ES-I3 (cell line): ENCODE measurements at regions not wholly inside any gene's neighbourhood (a gene's known extent, or its start where the extent isn't known, plus 50 kb on each side); places are given as distances from the start of the nearest gene placed in this dataset.

ENCODE experiments used
- H3K36me3 ChIP-seq: 2 replicates; pipeline ENCODE4 v1.6.1; 2013; ENCODE audit warnings: mild to moderate bottlenecking, low read length, control low read depth, moderate library complexity; ENCODE audit not compliant: insufficient read depth
- H3K4me1 ChIP-seq: 2 replicates; pipeline ENCODE4 v1.6.1; 2013; ENCODE audit warnings: mild to moderate bottlenecking, control low read depth, low read length; ENCODE audit not compliant: insufficient read depth
- H3K9ac ChIP-seq: 2 replicates; pipeline ENCODE4 v1.6.1; 2013; ENCODE audit warnings: low read depth, mild to moderate bottlenecking, low read length, moderate library complexity
- H3K9me3 ChIP-seq: 2 replicates; pipeline ENCODE4 v1.6.1; 2013; ENCODE audit warnings: mild to moderate bottlenecking, low read length, moderate library complexity; ENCODE audit not compliant: control insufficient read depth, insufficient read depth

- peaks cover 6% of the 10 kb centered on the region for H3K4me1 ChIP-seq
- no peak overlapping the region; the same call in 1 of the 2 replicates for H3K9ac ChIP-seq
- H3K9me3 ChIP-seq: no peaks in the 10 kb centered on the region
- no peaks in the 10 kb centered on the region for H3K36me3 ChIP-seq
Observed at GRCh38 chr1:23620605-23621004, 61.3 kb upstream of the ID3 start.

GRCh38 chr1:23619299-23620188 lies 60.2 kb upstream of the ID3 start:
- Histone ChIP-seq H3K36me3 (no peaks in the 10 kb centered on the region), H3K9me3 (no peaks in the 10 kb centered on the region), H3K4me1 (peaks cover 6% of the 10 kb centered on the region), H3K9ac (peak overlapping the region; percentile 47; the same call in 1 of the 2 replicates)

- no peaks in the 10 kb centered on the region for H3K9me3 ChIP-seq
- no peaks in the 10 kb centered on the region for H3K36me3 ChIP-seq
- no peak overlapping the region for H3K9ac ChIP-seq
- H3K4me1 ChIP-seq: peaks cover 6% of the 10 kb centered on the region
Observed at GRCh38 chr1:23618586-23619083, 59.3 kb upstream of the ID3 start.

- H3K9ac ChIP-seq: no peak overlapping the region
- no peaks in the 10 kb centered on the region for H3K36me3 ChIP-seq
- peaks cover 18% of the 10 kb centered on the region for H3K4me1 ChIP-seq
- H3K9me3 ChIP-seq: no peaks in the 10 kb centered on the region
Observed at GRCh38 chr1:23617084-23617521, 57.8 kb upstream of the ID3 start.

DNA sequence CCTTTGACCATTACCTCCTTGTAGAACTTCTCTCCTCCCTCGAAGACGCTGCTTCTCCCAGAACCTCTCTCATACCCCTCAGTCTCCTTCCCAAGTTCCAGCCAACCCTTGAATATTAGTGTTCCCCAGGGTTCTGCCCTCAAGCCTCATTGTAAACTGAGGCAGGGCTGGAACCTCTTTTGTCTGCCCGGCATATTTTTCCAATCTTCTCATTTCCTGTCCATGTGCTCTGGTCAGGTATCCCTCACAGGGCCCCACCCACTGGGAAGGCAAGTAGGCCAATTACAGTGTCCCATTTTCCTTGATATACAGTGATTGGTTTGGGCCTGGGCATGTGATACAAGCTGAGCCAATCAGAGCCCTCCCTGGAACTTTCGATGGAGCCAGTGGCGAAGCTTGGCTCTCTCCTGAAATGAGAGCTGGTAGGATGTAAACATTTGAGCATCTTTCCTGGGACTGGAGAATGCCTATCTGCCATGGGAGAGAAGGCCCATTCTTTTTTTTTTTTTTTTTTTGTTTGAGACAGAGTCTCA lies 57.1 kb upstream of the ID3 start:
- no peaks in the 10 kb centered on the region for H3K9me3 ChIP-seq
- H3K4me1 ChIP-seq: peaks cover 23% of the 10 kb centered on the region
- no peaks in the 10 kb centered on the region for H3K36me3 ChIP-seq
- H3K9ac ChIP-seq: no peak overlapping the region

DNA sequence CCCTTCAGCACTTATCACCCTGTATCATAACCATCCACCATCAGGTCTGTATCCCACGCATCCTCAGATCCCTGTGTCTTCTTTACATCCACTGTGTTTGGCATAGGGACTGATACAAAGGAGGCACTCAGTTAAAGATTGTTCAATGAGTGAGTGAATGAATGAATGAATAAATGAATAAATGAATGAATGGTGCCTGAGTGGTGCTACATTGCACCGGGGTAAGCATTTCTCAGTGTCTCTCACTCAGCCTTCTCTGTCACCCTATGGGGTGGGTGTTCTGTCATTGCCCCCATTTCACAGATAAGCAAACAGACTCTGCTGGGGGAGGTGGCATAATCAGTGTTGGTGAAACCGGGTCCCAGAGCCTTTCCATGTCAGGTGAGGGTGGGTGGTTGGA lies 56.6 kb upstream of the ID3 start:
- H3K9me3 ChIP-seq: no peaks in the 10 kb centered on the region
- H3K4me1 ChIP-seq: peaks cover 23% of the 10 kb centered on the region
- no peaks in the 10 kb centered on the region for H3K36me3 ChIP-seq
- no peak overlapping the region for H3K9ac ChIP-seq

GRCh38 chr1:23615423-23615822 lies 56.1 kb upstream of the ID3 start:
- Histone ChIP-seq H3K9me3 (no peaks in the 10 kb centered on the region), H3K36me3 (no peaks in the 10 kb centered on the region), H3K9ac (no peak overlapping the region), H3K4me1 (peaks cover 22% of the 10 kb centered on the region)

DNA sequence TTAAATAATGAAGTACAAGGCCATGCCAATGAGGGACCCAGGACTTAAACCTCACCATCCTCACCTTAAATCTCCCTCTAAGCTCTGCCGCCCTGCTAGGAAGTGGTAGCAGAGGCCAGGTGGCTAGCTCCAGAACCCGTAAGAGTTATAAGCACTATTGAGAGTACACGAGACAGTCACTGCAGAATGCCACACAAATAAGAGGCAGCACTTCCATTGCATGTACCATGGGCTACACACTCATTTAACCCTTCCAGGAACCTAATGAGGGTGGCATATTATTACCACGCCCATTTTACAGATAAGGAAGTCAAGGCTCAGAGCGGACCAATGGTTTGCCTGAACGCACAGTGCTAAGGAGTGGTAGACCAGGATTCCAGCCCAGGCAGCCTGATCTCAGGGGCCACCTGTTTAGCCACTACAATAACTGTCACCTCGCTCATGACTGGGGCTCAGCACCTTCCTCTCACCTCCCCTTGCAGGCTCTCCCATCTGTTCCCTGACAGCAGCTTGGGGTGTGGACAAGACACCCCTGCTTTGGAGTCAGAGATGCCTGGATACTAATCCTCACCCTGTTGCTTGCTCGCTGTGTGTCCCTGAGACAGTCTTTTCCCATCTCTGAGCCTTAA lies 54.8 kb upstream of the ID3 start:
- Histone ChIP-seq H3K9me3 (no peaks in the 10 kb centered on the region), H3K9ac (no peak overlapping the region), H3K4me1 (peaks cover 17% of the 10 kb centered on the region), H3K36me3 (no peaks in the 10 kb centered on the region)

DNA sequence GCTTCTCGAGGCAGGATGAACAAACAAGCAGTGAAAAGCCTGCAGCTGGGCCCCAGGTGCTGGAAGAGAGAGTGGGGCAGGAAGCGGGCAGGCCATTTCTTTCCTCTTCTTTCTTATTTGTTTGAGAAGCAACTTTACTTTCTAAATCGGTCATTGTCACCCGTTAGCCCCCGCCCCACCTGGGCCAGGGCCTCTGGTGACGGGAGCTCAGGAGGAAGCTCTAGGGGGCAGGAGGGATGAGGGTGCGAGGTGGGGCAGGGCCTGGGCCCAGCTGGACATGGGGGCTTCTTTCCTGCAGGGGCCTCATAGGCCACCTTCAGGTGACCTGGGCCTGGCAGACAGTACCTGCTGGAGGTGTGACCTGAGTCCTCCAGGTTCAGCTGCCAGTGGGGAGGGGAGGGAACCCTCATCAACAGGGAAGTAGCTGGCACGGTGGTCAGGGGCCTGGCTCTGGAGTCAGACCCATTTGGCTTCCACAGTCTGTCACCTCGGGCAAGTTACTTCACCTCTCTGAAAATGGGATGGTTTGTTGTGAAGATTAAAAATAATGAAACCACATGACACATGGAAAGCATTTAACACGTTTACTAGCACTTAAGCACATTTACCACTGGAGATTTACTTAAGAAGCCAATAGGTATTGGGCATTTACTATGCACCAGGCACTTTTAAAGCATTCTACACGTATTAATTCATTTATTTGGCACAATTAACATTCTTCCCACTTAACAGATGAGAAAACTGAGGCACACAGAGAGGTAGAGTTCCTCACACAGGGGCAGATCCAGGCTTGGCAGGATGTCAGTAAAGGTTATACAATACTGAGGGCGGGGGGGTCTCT lies 54.1 kb upstream of the ID3 start:
- peaks cover 17% of the 10 kb centered on the region for H3K4me1 ChIP-seq
- H3K9ac ChIP-seq: no peak overlapping the region
- H3K9me3 ChIP-seq: no peaks in the 10 kb centered on the region
- H3K36me3 ChIP-seq: no peaks in the 10 kb centered on the region

DNA sequence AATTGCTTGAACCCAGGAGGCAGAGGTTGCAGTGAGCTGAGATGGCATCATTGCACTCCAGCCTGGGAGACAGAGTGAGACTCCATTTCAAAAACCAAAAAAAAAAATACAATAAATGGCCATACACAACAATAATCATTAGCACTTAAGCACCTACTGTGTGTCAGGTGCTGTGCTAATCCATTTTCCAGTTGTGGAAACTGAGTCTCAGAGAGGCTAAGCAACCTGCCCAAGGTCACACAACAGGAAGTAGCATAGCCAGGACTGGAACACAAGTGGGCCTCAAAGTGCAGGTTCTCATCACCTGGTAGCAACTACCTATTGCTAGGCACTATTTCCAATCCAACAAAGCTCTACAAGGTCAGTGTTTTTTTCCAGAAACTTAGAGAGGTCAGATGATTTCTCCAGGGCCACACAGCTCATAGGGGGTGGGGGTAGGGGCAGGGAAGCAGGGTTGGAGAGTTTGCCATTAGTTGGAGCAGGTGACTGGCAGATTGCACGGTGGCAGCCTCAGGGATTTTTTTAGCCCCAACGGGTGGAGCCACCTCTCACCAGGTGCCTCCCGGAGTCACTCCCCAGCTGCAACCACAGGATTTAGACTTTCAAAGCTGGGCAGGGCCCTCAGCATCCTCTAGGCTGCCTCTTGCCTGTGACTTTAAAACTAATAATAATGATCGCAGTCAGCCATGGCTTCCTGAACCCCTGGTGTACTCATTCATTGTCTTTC lies 52.5 kb upstream of the ID3 start:
- Histone ChIP-seq H3K36me3 (no peaks in the 10 kb centered on the region), H3K4me1 (peaks cover 17% of the 10 kb centered on the region), H3K9ac (no peak overlapping the region), H3K9me3 (no peaks in the 10 kb centered on the region)

- no peaks in the 10 kb centered on the region for H3K36me3 ChIP-seq
- H3K4me1 ChIP-seq: peaks cover 20% of the 10 kb centered on the region
- H3K9ac ChIP-seq: no peak overlapping the region
- H3K9me3 ChIP-seq: no peaks in the 10 kb centered on the region
Observed at GRCh38 chr1:23610677-23611076, 51.4 kb upstream of the ID3 start.

DNA sequence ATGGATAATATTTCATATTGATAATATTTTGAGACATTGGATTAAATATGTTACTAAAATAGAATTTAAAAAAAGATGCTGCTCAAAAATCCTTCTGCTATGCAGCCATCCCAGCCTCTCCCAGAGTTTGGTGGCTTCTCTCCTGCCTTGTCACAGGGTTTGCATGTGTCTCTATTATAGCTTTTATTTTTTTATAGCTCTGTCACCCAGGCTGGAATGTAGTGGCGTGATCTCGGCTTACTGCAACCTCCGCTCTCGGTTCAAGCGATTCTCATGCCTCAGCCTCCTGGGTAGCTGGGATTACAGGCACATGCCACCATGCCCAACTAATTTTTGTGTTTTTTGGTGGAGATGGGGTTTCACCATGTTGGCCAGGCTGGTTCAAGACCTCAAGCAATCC lies 50.7 kb upstream of the ID3 start:
- H3K9me3 ChIP-seq: no peaks in the 10 kb centered on the region
- peaks cover 21% of the 10 kb centered on the region for H3K4me1 ChIP-seq
- no peaks in the 10 kb centered on the region for H3K36me3 ChIP-seq
- no peak overlapping the region for H3K9ac ChIP-seq
